Activated naive CD4-positive, alpha-beta T cell treated with anti-CD3 and anti-CD28 coated beads for 36 hours (primary cell): ENCODE measurements at regions not wholly inside any gene's neighbourhood (a gene's known extent, or its start where the extent isn't known, plus 50 kb on each side); places are given as distances from the start of the nearest gene placed in this dataset.
"Not testable (repeated sequence)": the region's sequence is repeated elsewhere in the genome, so short reads cannot be mapped to it uniquely, and the experiment has no call there.

Source experiments
- CTCF ChIA-PET: fragments of 350-600 bp; sonication (Branson Sonifier 250); formaldehyde crosslinking; loops from one replicate; lab custom pipeline; 2021; ENCODE audit warnings: antibody characterized with exemption; lab: Charles Lee
- DNase-seq: peaks from one replicate; pipeline ENCODE4 v3.0.0-alpha.2; 2020
- H3K27ac Mint-ChIP-seq: one replicate; pipeline ENCODE4 v1.8.0; 2021; ENCODE audit warnings: mild to moderate bottlenecking, mixed read lengths
- H3K27me3 Mint-ChIP-seq: one replicate; pipeline ENCODE4 v1.8.0; 2021; ENCODE audit warnings: low read depth, mixed read lengths
- H3K36me3 Mint-ChIP-seq: one replicate; pipeline ENCODE4 v1.8.0; 2021; ENCODE audit warnings: low read depth, mixed read lengths
- H3K4me1 Mint-ChIP-seq: one replicate; pipeline ENCODE4 v1.8.0; 2021; ENCODE audit warnings: low read depth, mixed read lengths
- H3K4me3 Mint-ChIP-seq: one replicate; pipeline ENCODE4 v1.8.0; 2021; ENCODE audit warnings: mild to moderate bottlenecking, moderate library complexity, mixed read lengths
- H3K9me3 Mint-ChIP-seq: one replicate; pipeline ENCODE4 v1.8.0; 2021; ENCODE audit warnings: mixed read lengths
- intact Hi-C: fragments of 100-400 bp; cut with micrococcal nuclease; formaldehyde crosslinking; loops from one replicate; pipeline ENCODE4 v1.15.1; 2023

DNA sequence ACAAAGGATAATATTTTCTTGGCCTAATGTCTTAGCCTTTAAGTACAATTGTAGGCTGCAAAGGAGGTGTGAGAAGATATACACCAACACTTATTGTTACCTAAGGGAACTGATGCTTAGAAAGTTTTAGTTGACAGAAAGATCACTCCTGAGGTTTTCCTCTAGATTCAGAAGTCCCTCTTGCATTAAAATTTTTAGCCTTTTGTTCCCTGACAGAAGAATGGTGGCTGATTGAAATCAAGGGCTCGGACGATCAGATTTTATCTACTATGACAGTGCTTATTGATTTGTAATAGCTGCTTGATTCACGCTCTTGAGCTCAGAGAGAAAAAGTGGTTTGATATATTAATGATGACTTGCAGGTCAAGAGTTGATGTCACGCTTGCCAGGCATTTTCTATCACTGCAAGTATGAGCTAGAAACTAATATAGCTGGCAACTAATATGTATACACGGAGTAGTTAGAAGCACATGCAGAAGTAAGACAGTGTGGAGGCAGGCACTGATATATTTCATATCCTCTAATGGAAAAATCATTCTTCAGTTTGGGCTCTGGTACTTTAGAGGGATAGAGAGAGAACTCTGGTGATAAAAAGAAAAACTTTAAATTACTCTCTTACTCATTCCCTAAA is 246.6 kb upstream of the ID4 start:
- no peak overlapping the region for H3K27ac Mint-ChIP-seq
- no peak overlapping the region for H3K4me3 Mint-ChIP-seq
- CTCF ChIA-PET: no interaction called here
- H3K4me1 Mint-ChIP-seq: no peaks in the 10 kb centered on the region
- DNase-seq: no peak
- no peaks in the 10 kb centered on the region for H3K9me3 Mint-ChIP-seq
- no peaks in the 10 kb centered on the region for H3K27me3 Mint-ChIP-seq
- intact Hi-C loops: no loop called here
- H3K36me3 Mint-ChIP-seq: no peaks in the 10 kb centered on the region

DNA sequence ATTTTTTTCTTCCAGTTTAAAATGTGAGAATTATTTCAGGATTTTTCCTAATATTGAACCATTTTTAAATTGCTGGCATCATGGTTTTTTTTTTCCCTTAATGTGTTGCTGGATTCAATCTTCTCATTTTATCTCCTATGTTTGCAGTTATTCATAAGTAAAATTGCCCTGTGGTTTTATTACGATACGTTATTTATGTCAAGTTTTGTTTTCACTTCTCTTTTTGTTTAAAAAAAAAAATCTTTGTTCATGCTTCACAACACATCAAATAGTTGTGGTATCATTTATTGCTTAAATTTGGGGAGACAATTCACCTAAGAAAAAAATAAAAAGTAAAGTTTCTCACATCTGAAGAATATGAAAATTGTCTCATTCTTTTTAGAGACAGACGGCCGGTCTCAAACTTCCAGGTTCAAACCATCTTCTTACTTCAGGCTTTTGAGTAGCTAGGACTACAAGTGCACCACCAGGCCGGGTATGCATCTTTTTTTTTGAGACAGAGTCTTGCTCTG is 239.3 kb upstream of the ID4 start:
- H3K27ac Mint-ChIP-seq: no peak overlapping the region
- DNase-seq: no peak
- intact Hi-C loops: no loop called here
- no peaks in the 10 kb centered on the region for H3K36me3 Mint-ChIP-seq
- CTCF ChIA-PET: no interaction called here
- H3K4me1 Mint-ChIP-seq: no peaks in the 10 kb centered on the region
- peaks cover 2% of the 10 kb centered on the region for H3K9me3 Mint-ChIP-seq
- H3K27me3 Mint-ChIP-seq: no peaks in the 10 kb centered on the region
- no peak overlapping the region for H3K4me3 Mint-ChIP-seq

DNA sequence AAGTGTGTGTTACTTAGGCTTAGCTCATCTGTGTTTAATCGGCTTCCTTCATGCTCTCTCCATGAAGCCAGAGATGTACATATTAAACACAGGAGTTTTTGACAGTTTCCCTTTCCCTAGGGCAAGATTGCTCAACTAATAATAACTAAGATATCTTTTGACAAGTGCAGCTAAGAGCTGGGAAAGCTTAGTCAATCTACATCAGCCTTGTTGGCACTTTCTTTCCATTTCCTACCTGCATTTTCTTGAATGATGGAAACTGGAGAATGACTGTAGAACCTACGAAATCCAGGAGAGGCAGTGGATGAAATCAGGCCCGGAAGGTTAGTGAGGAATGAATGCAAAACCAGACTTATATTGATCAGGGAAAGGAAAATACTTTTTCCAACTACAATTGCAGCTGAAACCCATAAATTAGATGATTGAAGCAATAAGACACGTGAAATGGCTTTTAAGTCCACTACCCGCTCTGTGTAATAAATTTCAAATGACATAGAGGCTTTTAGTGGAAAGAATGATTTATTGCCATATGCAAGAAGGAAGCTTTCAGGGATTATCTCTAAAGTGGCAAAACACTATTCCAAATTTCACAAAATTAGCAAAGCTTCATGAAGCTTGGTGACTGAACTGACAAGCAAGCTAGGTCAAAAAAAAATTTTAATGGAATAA is 237.2 kb upstream of the ID4 start:
- H3K4me3 Mint-ChIP-seq: no peak overlapping the region
- H3K36me3 Mint-ChIP-seq: no peaks in the 10 kb centered on the region
- no peak overlapping the region for H3K27ac Mint-ChIP-seq
- CTCF ChIA-PET: no interaction called here
- no peaks in the 10 kb centered on the region for H3K27me3 Mint-ChIP-seq
- intact Hi-C loops: no loop called here
- H3K9me3 Mint-ChIP-seq: peaks cover 2% of the 10 kb centered on the region
- DNase-seq: no peak
- no peaks in the 10 kb centered on the region for H3K4me1 Mint-ChIP-seq

DNA sequence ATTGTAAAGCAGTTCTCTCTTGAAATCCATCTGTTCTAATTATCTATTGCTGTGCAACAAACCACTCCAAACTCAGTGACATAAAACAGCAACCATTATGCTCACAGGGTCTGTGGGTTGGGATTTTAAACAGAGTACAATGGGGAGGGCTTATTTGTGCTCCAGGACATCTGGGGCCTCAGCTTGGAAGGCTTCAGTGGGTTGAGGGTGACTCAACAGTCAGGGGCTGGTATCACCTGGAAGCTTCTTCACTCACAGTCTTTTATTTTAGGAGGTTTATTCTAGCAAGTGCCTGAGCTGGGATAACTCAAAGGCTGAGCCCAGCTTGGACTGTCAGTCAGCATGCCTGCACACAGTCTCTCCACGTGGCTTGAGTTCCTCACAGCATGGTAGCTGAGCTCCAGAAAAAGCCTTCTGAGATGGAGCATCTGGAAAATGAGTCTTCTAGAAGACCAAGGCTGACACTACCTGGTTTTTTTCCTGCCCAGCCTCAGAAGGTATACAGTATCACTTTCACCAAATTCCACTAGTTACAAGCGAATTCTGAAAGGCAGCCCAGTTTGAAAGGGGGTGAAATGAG is 234.6 kb upstream of the ID4 start:
- no peak for DNase-seq
- no peaks in the 10 kb centered on the region for H3K4me1 Mint-ChIP-seq
- H3K36me3 Mint-ChIP-seq: no peaks in the 10 kb centered on the region
- CTCF ChIA-PET: no interaction called here
- no peak overlapping the region for H3K27ac Mint-ChIP-seq
- intact Hi-C loops: no loop called here
- H3K9me3 Mint-ChIP-seq: peaks cover 1% of the 10 kb centered on the region
- no peak overlapping the region for H3K4me3 Mint-ChIP-seq
- no peaks in the 10 kb centered on the region for H3K27me3 Mint-ChIP-seq

DNA sequence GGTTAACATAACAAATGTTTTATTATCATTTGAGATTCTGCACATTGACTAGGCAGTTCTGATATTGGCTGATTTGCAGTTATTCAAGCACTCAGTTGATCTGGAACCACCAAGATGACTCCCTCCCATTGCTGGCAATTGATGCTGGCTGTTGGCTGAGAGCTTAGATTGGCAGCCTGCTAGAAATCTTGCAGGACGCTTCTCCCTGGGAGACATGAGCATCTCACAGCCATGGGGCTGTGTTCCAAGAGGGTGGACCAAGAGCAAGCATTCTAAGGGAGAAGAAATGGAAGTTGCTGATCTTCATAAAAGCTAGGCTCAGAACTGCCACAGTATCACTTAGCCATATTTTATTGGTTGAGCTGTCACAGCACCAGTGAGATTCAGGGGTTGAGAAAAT is 233.4 kb upstream of the ID4 start:
- intact Hi-C loops: no loop called here
- CTCF ChIA-PET: no interaction called here
- H3K36me3 Mint-ChIP-seq: no peaks in the 10 kb centered on the region
- no peaks in the 10 kb centered on the region for H3K27me3 Mint-ChIP-seq
- no peak for DNase-seq
- peaks cover 3% of the 10 kb centered on the region for H3K9me3 Mint-ChIP-seq
- no peak overlapping the region for H3K4me3 Mint-ChIP-seq
- H3K4me1 Mint-ChIP-seq: no peaks in the 10 kb centered on the region
- no peak overlapping the region for H3K27ac Mint-ChIP-seq

DNA sequence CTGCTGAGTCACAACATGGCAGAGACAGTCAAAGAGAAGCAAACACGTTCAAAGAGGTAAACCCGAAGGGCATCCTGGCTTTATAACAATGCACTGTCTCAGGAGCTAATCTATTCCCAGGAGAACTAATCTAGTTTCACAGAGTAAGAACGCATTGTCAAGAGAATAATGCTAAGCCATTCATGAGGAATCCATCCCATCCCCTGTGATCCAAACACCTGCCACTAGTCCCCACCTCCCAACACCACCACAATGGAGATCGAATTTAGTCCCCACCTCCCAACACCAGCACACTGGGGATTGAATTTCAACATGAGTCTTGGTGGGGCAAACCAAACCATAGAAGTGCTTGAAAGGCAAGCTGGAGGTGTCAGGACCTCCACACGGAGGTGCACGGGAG is 231.5 kb upstream of the ID4 start:
- CTCF ChIA-PET: no interaction called here
- Mint-ChIP-seq H3K4me1 (no peaks in the 10 kb centered on the region), H3K27me3 (no peaks in the 10 kb centered on the region), H3K36me3 (no peaks in the 10 kb centered on the region), H3K4me3 (no peak overlapping the region), H3K9me3 (peaks cover 3% of the 10 kb centered on the region), H3K27ac (no peak overlapping the region)
- DNase-seq: no peak
- intact Hi-C loops: no loop called here

DNA sequence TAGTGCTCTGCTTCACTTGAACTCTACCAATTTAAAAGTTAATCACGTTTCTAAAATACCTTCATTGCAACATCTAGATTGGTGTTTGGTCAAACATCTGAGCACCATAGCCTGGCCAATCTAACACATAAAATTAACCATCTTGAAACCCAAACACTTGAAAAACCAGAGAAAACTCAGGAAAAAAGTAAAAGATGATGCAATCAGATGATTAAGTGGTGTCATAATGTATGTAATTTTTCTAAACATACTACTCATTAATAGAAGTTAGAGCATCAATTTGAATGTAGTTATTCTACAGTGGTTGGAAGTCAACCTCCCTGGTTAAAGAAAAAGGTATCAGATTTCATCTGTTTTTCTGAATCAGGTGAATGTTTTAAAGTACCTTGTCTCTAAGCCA is 228.6 kb upstream of the ID4 start:
- CTCF ChIA-PET: interaction anchor here (0.6 kb wide), 1 partner anchor 1374 kb away, joined by 3 read pairs; no protein-coding TSS in a partner anchor

DNA sequence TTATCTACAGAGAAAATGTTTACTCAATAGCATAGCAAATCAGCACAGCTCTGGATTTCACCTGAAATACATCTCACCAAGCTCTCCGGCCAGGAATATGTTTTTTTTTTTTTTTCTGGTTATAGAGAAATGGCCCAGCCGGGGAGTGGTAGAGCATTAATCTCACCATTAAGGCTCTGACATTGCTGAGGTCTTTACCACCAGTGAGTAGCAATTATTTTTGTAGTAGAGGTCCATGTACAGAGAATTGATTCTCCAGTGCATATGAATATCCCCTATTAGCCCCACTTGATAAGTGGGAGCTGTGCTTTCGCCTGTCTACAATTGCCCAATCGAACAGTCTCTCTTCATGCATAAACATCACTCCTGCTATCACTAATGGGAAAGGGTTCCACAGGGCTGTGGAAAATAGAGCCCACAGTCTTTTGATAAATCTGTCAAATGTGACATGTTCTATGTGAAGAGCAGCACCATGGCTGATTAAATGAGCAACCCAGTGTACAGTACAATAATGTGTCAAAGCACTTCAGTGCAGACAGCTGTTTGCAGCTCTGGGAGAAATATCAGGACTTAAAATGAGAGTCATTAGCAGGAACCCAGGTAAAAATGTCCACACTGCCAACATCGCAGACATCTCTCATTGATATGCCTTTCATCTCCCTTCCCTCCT is 227.1 kb upstream of the ID4 start:
- H3K9me3 Mint-ChIP-seq: peaks cover 3% of the 10 kb centered on the region
- no peak overlapping the region for H3K27ac Mint-ChIP-seq
- intact Hi-C loops: no loop called here
- CTCF ChIA-PET: interaction anchor here (0.7 kb wide), 2 partner anchors 17 to 669 kb away, joined by 3 to 4 read pairs; no protein-coding TSS in a partner anchor
- no peak overlapping the region for H3K4me3 Mint-ChIP-seq
- H3K4me1 Mint-ChIP-seq: no peaks in the 10 kb centered on the region
- H3K36me3 Mint-ChIP-seq: no peaks in the 10 kb centered on the region
- H3K27me3 Mint-ChIP-seq: no peaks in the 10 kb centered on the region
- DNase-seq: no peak

More for the DNA sequence above, 228.6 kb upstream of the ID4 start:
- Mint-ChIP-seq H3K4me3 (no peak overlapping the region), H3K36me3 (no peaks in the 10 kb centered on the region), H3K9me3 (peaks cover 3% of the 10 kb centered on the region), H3K27me3 (no peaks in the 10 kb centered on the region), H3K4me1 (no peaks in the 10 kb centered on the region), H3K27ac (no peak overlapping the region)
- no peak for DNase-seq
- intact Hi-C loops: no loop called here

DNA sequence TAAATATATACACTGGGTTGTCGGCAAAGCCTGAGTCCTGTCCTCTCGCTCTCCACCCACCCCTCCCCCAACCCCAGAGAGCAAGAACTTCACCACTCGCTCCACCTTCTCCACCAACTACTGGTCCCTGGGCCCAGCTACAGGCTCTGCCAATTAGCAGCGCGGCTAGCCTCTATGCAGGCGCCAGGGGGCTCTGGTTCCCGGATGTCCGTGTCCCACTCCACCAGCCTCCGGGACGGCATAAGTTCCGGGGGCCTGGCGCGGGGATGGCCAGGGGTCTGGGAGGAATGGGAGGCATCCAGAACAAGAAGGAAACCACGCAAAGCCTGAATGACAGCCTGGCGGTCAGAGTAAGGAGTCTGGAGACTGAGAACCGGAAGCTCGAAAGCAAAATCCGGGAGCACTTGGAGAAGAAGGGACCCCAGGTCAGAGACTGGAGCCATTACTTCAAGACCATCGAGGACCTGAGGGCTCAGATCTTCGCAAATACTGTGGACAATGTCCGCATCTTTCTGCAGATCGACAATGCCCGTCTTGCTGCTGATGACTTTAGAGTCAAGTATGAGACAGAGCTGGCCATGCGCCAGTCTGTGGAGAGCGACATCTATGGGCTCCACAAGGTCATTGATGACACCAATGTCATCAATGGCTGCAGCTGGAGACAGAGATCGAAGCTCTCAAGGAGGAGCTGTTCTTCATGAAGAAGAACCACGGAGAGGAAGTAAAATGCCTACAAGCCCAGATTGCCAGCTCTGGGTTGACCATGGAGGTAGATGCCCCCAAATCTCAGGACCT is 224.3 kb upstream of the ID4 start:
- H3K27ac Mint-ChIP-seq, DNase-seq, H3K4me1 Mint-ChIP-seq, intact Hi-C loops, CTCF ChIA-PET, H3K36me3 Mint-ChIP-seq, H3K27me3 Mint-ChIP-seq, H3K4me3 Mint-ChIP-seq: not testable (repeated sequence)
- H3K9me3 Mint-ChIP-seq: peaks cover 15% of the 10 kb centered on the region

DNA sequence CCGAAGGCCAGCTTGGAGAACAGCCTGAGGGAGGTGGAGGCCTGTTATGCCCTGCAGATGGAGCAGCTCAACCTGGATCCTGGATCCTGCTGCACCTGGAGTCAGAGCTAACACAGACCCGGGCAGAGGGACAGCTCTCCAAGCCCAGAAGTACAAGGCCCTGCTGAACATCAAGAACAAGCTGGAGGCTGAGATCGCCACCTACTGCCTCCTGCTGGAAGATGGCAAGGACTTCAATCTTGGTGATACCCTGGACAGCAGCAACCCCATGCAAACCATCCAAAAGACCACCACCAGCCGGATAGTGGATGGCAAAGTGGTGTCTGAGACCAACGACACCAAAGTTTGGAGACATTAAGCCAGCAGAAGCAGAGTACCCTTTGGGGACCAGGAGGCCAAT is 223.5 kb upstream of the ID4 start:
- Mint-ChIP-seq H3K9me3 (peaks cover 18% of the 10 kb centered on the region), H3K27ac (no peak overlapping the region), H3K4me1 (no peaks in the 10 kb centered on the region), H3K4me3 (no peak overlapping the region), H3K36me3 (no peaks in the 10 kb centered on the region), H3K27me3 (no peaks in the 10 kb centered on the region)
- intact Hi-C loops: no loop called here
- CTCF ChIA-PET: no interaction called here
- DNase-seq: no peak

DNA sequence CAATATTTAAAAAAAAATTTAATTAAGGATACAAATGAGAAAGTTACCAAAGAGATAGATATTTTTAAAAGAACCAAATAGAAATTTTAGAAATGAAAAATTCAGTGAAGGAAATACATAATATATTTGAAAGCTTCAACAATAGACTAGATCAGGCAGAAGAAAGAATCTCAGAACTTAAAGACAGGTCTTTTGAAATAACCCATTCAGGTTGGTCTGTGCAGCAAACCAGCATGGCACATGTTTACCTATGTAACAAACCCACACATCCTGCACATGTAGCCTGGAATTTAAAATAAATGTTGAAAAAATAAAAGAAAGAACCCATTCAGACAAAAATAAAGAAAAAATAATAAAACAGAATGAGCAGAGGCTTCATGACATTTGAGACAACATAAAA is 221.1 kb upstream of the ID4 start:
- no peak for DNase-seq
- Mint-ChIP-seq H3K27ac (no peak overlapping the region), H3K27me3 (no peaks in the 10 kb centered on the region), H3K4me3 (no peak overlapping the region), H3K4me1 (no peaks in the 10 kb centered on the region), H3K9me3 (peaks cover 18% of the 10 kb centered on the region), H3K36me3 (no peaks in the 10 kb centered on the region)
- intact Hi-C loops: no loop called here
- CTCF ChIA-PET: no interaction called here

DNA sequence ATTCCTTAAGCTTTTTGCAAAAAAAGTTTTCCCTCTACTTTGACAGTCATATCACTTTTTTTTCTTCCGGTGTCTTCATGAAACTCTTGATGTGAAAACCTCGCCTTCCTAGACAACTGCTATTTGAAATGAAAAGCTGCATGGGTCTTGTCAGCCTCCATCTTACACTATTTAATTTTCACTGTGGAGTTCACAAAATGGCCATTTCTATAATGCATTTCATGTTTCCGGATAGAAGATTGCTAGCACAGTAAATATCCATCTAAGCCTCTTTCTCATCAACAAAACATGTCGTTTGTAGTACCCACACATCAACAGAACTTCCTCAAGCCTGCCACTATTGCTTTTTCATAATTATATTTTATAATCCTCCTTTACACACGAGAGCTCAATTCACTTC is 204.9 kb upstream of the ID4 start:
- CTCF ChIA-PET: no interaction called here
- no peak for DNase-seq
- no peaks in the 10 kb centered on the region for H3K9me3 Mint-ChIP-seq
- no peaks in the 10 kb centered on the region for H3K36me3 Mint-ChIP-seq
- H3K27me3 Mint-ChIP-seq: no peaks in the 10 kb centered on the region
- no peaks in the 10 kb centered on the region for H3K4me1 Mint-ChIP-seq
- intact Hi-C loops: no loop called here
- no peak overlapping the region for H3K4me3 Mint-ChIP-seq
- no peak overlapping the region for H3K27ac Mint-ChIP-seq
